ENCODE measurements at regions not wholly inside any gene's neighbourhood (a gene's known extent, or its start where the extent isn't known, plus 50 kb on each side); places are given as distances from the start of the nearest gene placed in this dataset.

- no peak for DNase-seq (ENCODE audit: extremely low read depth, insufficient read length)
- TF ChIP-seq CTCF (IDR thresholded peaks at IDR 0.05; ENCODE audit: insufficient read depth, low read length, poor library complexity, severe bottlenecking), result no peak
- H3K4me3 ChIP-seq (replicated peaks; ENCODE audit: low read depth, low read length), result no peak overlapping the region
Observed at GRCh38 chr18:38032516-38032915, 466.9 kb upstream of the CELF4 start.

DNA sequence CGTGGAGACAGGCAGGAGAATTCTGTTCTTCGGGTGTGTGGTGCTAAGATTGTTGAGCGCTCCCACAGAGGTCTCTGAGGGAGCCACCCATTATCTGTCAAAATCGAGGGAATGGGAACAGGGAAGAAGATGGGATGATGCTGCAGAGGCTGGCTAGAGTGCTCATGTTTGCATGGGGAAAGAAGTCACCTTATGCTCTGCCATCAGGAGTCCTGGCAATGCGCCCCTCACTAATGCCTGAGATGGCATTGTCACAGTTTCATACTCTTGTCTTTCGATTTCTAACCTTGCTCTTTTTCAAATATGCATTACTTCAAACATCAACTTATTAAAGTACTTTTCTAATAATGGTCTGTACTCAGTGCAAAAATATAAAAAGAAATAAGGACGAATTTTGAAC, 463.3 kb upstream of the CELF4 start:
- TF ChIP-seq CTCF (IDR thresholded peaks at IDR 0.05; ENCODE audit: insufficient read depth, low read length, poor library complexity, severe bottlenecking), result no peak

More at GRCh38 chr18:38032516-38032915, 466.9 kb upstream of the CELF4 start:
- no peaks in the 10 kb centered on the region for H3K36me3 ChIP-seq (ENCODE audit: control insufficient read depth, insufficient read depth, low read length)
- no peaks in the 10 kb centered on the region for H3K27me3 ChIP-seq (replicated peaks; ENCODE audit: control insufficient read depth, insufficient read depth, low read length)

GRCh38 chr18:38025433-38026038, 459.9 kb upstream of the CELF4 start:
- no peak for DNase-seq (ENCODE audit: extremely low read depth, insufficient read length)
- no peak for TF ChIP-seq CTCF (IDR thresholded peaks at IDR 0.05; ENCODE audit: insufficient read depth, low read length, poor library complexity, severe bottlenecking)
- Histone ChIP-seq H3K4me3 (replicated peaks; ENCODE audit: low read depth, low read length) (no peak overlapping the region), H3K27me3 (replicated peaks; ENCODE audit: control insufficient read depth, insufficient read depth, low read length) (no peaks in the 10 kb centered on the region), H3K36me3 (ENCODE audit: control insufficient read depth, insufficient read depth, low read length) (no peaks in the 10 kb centered on the region)

More for the DNA sequence above, 463.3 kb upstream of the CELF4 start:
- DNase-seq (ENCODE audit: extremely low read depth, insufficient read length), result no peak
- H3K27me3 ChIP-seq (replicated peaks; ENCODE audit: control insufficient read depth, insufficient read depth, low read length), result no peaks in the 10 kb centered on the region
- no peaks in the 10 kb centered on the region for H3K36me3 ChIP-seq (ENCODE audit: control insufficient read depth, insufficient read depth, low read length)
- no peak overlapping the region for H3K4me3 ChIP-seq (replicated peaks; ENCODE audit: low read depth, low read length)

DNA sequence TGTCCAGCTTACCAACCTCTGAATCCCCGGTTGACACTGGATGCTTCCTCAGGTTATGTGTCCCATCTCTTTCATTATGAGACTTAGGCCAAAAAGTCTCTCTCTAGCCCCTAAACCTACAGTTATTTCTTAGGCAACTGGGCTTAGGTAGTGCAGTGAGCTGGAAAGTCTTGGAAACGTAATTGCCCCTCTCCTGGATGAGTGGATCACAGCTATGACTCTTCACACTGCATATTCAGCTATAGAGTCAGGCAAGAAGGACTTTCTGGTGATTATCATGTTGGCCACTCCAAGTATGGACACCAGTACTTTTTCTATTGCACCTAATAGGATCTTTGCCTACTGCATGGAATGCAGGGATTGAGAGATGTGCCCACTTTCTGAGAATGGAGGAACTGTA, 458.3 kb upstream of the CELF4 start:
- Histone ChIP-seq H3K36me3 (ENCODE audit: control insufficient read depth, insufficient read depth, low read length) (no peaks in the 10 kb centered on the region), H3K4me3 (replicated peaks; ENCODE audit: low read depth, low read length) (no peak overlapping the region), H3K27me3 (replicated peaks; ENCODE audit: control insufficient read depth, insufficient read depth, low read length) (no peaks in the 10 kb centered on the region)
- DNase-seq (ENCODE audit: extremely low read depth, insufficient read length), result no peak
- TF ChIP-seq CTCF (IDR thresholded peaks at IDR 0.05; ENCODE audit: insufficient read depth, low read length, poor library complexity, severe bottlenecking), result no peak

DNA sequence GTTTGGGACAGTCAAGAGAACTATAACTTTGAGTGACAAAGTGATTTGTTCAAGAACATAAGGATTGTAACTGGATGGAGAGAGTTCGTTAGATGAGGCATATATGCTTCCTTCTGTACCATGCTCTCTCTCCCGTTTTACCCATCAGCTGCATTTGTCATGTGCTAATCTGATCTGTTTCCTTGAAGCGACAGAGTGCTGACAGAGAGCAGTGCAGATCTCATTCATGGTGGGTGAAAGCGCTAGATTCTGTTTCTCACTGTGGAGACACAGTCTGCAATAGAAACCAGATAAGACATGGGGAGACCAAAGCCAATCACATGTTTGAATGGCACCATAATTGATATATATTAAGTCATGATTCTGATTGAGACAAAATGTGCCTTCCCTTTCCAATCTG, 456.6 kb upstream of the CELF4 start:
- Histone ChIP-seq H3K27me3 (replicated peaks; ENCODE audit: control insufficient read depth, insufficient read depth, low read length) (no peaks in the 10 kb centered on the region), H3K4me3 (replicated peaks; ENCODE audit: low read depth, low read length) (no peak overlapping the region), H3K36me3 (ENCODE audit: control insufficient read depth, insufficient read depth, low read length) (no peaks in the 10 kb centered on the region)
- no peak for DNase-seq (ENCODE audit: extremely low read depth, insufficient read length)
- TF ChIP-seq CTCF (IDR thresholded peaks at IDR 0.05; ENCODE audit: insufficient read depth, low read length, poor library complexity, severe bottlenecking), result no peak

DNA sequence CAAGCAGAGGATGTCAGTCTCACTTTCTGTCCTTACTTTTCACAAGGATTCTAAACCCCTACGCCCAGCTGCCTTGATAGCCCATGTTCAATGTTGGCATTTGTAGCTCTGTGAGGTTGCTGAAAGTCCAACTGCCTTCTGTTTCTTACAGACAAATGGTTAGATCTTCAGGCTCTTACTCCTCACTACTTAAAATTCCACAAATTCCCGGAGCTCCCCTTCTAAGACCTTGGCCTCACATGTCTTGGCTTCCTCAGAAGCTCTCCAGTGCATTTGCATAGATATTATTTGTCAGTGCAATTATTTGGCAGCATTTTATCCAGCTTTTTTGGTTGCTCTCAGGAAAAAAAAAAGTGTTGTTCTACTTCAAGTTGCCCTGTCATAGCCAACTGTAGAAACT, 453.7 kb upstream of the CELF4 start:
- Histone ChIP-seq H3K27me3 (replicated peaks; ENCODE audit: control insufficient read depth, insufficient read depth, low read length) (no peaks in the 10 kb centered on the region), H3K36me3 (ENCODE audit: control insufficient read depth, insufficient read depth, low read length) (no peaks in the 10 kb centered on the region), H3K4me3 (replicated peaks; ENCODE audit: low read depth, low read length) (no peak overlapping the region)
- DNase-seq (ENCODE audit: extremely low read depth, insufficient read length), result no peak
- no peak for TF ChIP-seq CTCF (IDR thresholded peaks at IDR 0.05; ENCODE audit: insufficient read depth, low read length, poor library complexity, severe bottlenecking)

Measured in GM06990 (cell line).